ENCODE measurements at regions not wholly inside any gene's neighbourhood (a gene's known extent, or its start where the extent isn't known, plus 50 kb on each side); places are given as distances from the start of the nearest gene placed in this dataset.

- TF ChIP-seq CTCF (IDR thresholded peaks at IDR 0.05; ENCODE audit: low read depth, low read length, missing control alignments), result no peak
- no peak overlapping the region for H3K4me3 ChIP-seq (ENCODE audit: low read depth, low read length)
- DNase-seq (ENCODE audit: low read depth), result no peak
Observed at GRCh38 chr6:166003569-166003968, 164.1 kb downstream of the TBXT start.

DNA sequence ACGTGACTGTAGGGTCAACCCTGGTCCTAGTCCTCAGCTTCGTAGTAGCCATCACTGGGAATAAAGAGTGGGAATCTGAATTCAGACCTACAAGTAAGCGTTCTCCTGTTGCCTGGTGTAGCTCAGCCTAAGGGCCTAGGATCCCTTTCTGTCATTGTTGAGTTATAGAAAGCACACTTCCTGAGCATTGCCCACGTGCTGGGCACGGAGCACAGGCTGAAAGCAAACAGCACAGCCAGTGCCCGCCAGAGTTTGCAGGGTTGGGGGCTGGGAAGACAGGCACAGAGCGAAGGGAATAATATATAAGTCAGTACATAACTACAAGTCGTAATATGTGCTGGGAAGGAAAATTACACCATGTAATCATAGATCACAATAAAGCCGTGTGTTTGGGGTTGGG lies 166.3 kb downstream of the TBXT start:
- H3K4me3 ChIP-seq (ENCODE audit: low read depth, low read length), result no peak overlapping the region
- no peak for TF ChIP-seq CTCF (IDR thresholded peaks at IDR 0.05; ENCODE audit: low read depth, low read length, missing control alignments)
- DNase-seq (ENCODE audit: low read depth), result no peak

GRCh38 chr6:165999279-165999678 lies 168.4 kb downstream of the TBXT start:
- no peak overlapping the region for H3K4me3 ChIP-seq (ENCODE audit: low read depth, low read length)
- no peak for DNase-seq (ENCODE audit: low read depth)
- TF ChIP-seq CTCF (IDR thresholded peaks at IDR 0.05; ENCODE audit: low read depth, low read length, missing control alignments), result no peak

GRCh38 chr6:165998072-165998471 lies 169.6 kb downstream of the TBXT start:
- no peak for DNase-seq (ENCODE audit: low read depth)
- no peak overlapping the region for H3K4me3 ChIP-seq (ENCODE audit: low read depth, low read length)
- no peak for TF ChIP-seq CTCF (IDR thresholded peaks at IDR 0.05; ENCODE audit: low read depth, low read length, missing control alignments)

- DNase-seq (ENCODE audit: low read depth), result no peak
- TF ChIP-seq CTCF (IDR thresholded peaks at IDR 0.05; ENCODE audit: low read depth, low read length, missing control alignments), result no peak
- H3K4me3 ChIP-seq (ENCODE audit: low read depth, low read length), result no peak overlapping the region
Observed at GRCh38 chr6:165991341-165991740, 176.3 kb downstream of the TBXT start.

GRCh38 chr6:165990216-165990615 lies 177.4 kb downstream of the TBXT start:
- DNase-seq (ENCODE audit: low read depth), result no peak
- TF ChIP-seq CTCF (IDR thresholded peaks at IDR 0.05; ENCODE audit: low read depth, low read length, missing control alignments), result no peak
- H3K4me3 ChIP-seq (ENCODE audit: low read depth, low read length), result no peak overlapping the region

- H3K4me3 ChIP-seq (ENCODE audit: low read depth, low read length), result no peak overlapping the region
- TF ChIP-seq CTCF (IDR thresholded peaks at IDR 0.05; ENCODE audit: low read depth, low read length, missing control alignments), result no peak
- DNase-seq (ENCODE audit: low read depth), result no peak
Observed at GRCh38 chr6:165988757-165989456, 178.7 kb downstream of the TBXT start.

All from GM12864 (cell line).